ENCODE measurements at regions not wholly inside any gene's neighbourhood (a gene's known extent, or its start where the extent isn't known, plus 50 kb on each side); places are given as distances from the start of the nearest gene placed in this dataset.

DNA sequence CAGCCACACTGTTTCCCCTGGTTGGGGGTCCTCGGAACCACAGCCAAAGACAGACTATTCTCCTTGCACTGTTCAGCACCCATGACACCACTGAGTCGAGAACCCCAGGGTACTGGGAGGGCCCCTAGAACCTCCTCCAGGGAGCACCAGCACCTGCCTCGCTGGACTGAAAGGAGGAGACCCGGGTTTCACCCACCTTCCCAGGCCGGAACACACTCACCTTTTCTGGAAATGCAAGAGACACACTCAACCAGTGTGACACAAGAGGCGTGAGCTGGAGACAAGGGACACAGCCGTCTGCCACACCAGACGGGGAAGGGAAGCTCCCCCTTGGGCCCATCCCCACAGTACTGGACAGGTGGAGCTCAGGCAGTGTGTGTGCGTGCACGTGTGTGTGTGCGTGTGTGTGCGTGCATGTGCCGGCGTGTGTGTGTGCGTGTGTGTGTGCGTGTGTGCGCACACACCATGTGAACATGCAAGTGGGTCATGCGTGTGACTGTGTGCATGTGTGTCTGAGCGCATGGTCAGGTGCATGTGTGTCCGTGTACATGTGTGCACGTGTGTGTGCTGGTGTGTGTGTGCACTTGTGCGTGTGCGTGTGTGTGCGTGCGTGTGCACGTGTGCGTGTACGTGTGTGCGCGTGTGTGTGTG lies 128.8 kb upstream of the NKX1-1 start:
- no peak overlapping the region for H3K4me3 ChIP-seq (ENCODE audit: low read depth, low read length, poor library complexity, severe bottlenecking)
- ChIA-PET CTCF (interaction anchor here (0.6 kb wide), 1 partner anchor 21 kb away, joined by 3 read pairs; no protein-coding TSS in a partner anchor), POLR2A (ENCODE audit: low non-redundant PET) (no interaction called here)
- H3K27me3 ChIP-seq (replicated peaks; ENCODE audit: insufficient read depth, low read depth, low read length, poor library complexity) = peaks cover 32% of the 10 kb centered on the region
- H3K27ac ChIP-seq (ENCODE audit: low read depth, low read length, poor library complexity, severe bottlenecking) = no peak overlapping the region
- no peak for DNase-seq (ENCODE audit: low spot score)
- H3K4me1 ChIP-seq (ENCODE audit: insufficient read depth, low read length, poor library complexity, severe bottlenecking) = peaks cover 16% of the 10 kb centered on the region
- no peak for TF ChIP-seq EZH2 (IDR thresholded peaks at IDR 0.05; ENCODE audit: borderline replicate concordance, low read depth, low read length, poor library complexity, severe bottlenecking)
- H3K36me3 ChIP-seq (ENCODE audit: insufficient read depth, low read length, poor library complexity, severe bottlenecking) = no peaks in the 10 kb centered on the region
- intact Hi-C loops (cut with micrococcal nuclease; ENCODE audit: unreplicated experiment) = no loop called here
- no peaks in the 10 kb centered on the region for H3K9me3 ChIP-seq (ENCODE audit: low read depth, low read length, poor library complexity, severe bottlenecking)
- BruUV-seq (replicated peaks) = no TSS peak

DNA sequence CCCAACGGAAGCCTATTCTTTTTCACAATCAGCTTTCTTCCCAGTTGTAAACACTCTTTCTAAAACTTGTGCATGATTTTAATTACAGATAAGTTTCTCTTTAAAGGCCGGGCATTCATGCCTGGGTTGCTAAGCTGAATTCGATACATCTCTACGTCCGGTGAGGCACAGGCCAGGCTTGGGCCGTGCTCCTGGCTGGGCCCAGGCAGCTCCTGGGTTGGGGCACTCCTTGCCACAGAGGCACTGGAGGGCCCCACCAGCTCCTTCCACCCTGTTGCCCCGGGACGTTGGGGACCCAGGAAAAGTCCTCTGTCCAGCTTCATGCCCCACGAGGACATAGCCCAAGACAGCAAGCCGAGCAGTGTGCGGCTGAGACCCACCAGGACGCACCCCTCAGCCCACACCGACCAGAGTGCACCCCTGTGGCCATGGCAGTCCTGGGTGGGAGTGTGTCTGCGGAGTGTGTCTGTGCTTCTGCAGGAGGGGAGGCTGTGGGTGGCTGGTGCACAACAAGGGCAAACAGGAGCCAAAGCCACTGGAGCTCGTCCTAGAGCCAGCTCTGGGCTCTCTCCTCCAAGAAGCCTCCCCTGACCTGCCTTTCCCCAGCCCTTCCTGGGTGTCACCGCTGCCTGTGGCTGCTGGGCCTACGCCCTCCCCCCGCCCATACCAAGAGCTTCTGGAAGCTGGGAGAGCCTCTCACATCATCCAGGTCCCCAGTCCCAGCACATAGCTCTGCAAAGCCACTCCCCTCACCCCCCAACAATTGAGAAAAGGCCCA lies 128.0 kb upstream of the NKX1-1 start:
- TF ChIP-seq, protein P1, sequence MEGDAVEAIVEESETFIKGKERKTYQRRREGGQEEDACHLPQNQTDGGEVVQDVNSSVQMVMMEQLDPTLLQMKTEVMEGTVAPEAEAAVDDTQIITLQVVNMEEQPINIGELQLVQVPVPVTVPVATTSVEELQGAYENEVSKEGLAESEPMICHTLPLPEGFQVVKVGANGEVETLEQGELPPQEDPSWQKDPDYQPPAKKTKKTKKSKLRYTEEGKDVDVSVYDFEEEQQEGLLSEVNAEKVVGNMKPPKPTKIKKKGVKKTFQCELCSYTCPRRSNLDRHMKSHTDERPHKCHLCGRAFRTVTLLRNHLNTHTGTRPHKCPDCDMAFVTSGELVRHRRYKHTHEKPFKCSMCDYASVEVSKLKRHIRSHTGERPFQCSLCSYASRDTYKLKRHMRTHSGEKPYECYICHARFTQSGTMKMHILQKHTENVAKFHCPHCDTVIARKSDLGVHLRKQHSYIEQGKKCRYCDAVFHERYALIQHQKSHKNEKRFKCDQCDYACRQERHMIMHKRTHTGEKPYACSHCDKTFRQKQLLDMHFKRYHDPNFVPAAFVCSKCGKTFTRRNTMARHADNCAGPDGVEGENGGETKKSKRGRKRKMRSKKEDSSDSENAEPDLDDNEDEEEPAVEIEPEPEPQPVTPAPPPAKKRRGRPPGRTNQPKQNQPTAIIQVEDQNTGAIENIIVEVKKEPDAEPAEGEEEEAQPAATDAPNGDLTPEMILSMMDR (conservative IDR thresholded peaks at IDR 0.05; ENCODE audit: low read depth, low read length) = no peak
- TF ChIP-seq EZH2 (IDR thresholded peaks at IDR 0.05; ENCODE audit: borderline replicate concordance, low read depth, low read length, poor library complexity, severe bottlenecking) = no peak
- no peak for DNase-seq (ENCODE audit: low spot score)

DNA sequence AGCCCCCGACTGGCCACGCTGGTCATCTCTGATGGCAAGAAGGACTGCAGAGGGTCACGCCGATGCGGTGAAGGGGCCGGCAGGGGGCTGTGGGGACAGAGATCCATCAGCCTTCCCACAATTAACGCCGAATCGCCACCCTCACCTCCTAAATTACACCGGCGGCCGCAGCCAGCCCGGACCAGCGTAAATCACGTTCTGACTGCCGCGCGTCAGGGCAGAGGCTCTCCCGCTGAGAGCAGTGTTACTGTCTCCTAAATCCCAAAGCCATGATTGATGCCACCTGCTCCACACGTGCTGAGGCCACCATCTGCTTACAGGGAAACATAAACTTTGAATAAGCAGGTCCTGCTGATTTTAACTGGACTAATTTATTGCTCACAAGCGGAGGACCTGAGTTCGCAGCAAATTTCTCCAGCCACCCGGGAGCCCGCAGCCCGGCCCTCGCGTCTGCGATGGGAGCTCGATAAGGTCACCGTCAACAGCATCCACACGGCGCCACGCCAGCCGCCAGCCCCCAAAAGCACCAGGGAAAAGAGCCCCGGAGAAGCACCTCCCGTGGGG lies 127.3 kb upstream of the NKX1-1 start:
- intact Hi-C loops (cut with micrococcal nuclease; ENCODE audit: unreplicated experiment) = no loop called here
- Histone ChIP-seq H3K9me3 (ENCODE audit: low read depth, low read length, poor library complexity, severe bottlenecking) (no peaks in the 10 kb centered on the region), H3K27ac (ENCODE audit: low read depth, low read length, poor library complexity, severe bottlenecking) (peak overlapping the region; percentile 21), H3K4me1 (ENCODE audit: insufficient read depth, low read length, poor library complexity, severe bottlenecking) (peaks cover 16% of the 10 kb centered on the region), H3K27me3 (replicated peaks; ENCODE audit: insufficient read depth, low read depth, low read length, poor library complexity) (peaks cover 46% of the 10 kb centered on the region), H3K4me3 (ENCODE audit: low read depth, low read length, poor library complexity, severe bottlenecking) (no peak overlapping the region), H3K36me3 (ENCODE audit: insufficient read depth, low read length, poor library complexity, severe bottlenecking) (no peaks in the 10 kb centered on the region)
- TF ChIP-seq, protein P1 (conservative IDR thresholded peaks at IDR 0.05; ENCODE audit: low read depth, low read length) = no peak
- no peak for TF ChIP-seq EZH2 (IDR thresholded peaks at IDR 0.05; ENCODE audit: borderline replicate concordance, low read depth, low read length, poor library complexity, severe bottlenecking)
- ChIA-PET CTCF (no interaction called here), POLR2A (ENCODE audit: low non-redundant PET) (no interaction called here)
- DNase-seq (ENCODE audit: low spot score) = peak; percentile 84
- BruUV-seq (replicated peaks) = no TSS peak

More for the DNA sequence above, 128.0 kb upstream of the NKX1-1 start:
- H3K27me3 ChIP-seq (replicated peaks; ENCODE audit: insufficient read depth, low read depth, low read length, poor library complexity) = peaks cover 39% of the 10 kb centered on the region
- no peaks in the 10 kb centered on the region for H3K36me3 ChIP-seq (ENCODE audit: insufficient read depth, low read length, poor library complexity, severe bottlenecking)
- no peak overlapping the region for H3K4me3 ChIP-seq (ENCODE audit: low read depth, low read length, poor library complexity, severe bottlenecking)
- peak overlapping the region; percentile 21 for H3K27ac ChIP-seq (ENCODE audit: low read depth, low read length, poor library complexity, severe bottlenecking)
- CTCF ChIA-PET = interaction anchor here (0.6 kb wide), 1 partner anchor 20 kb away, joined by 3 read pairs; no protein-coding TSS in a partner anchor
- POLR2A ChIA-PET (ENCODE audit: low non-redundant PET) = no interaction called here
- H3K4me1 ChIP-seq (ENCODE audit: insufficient read depth, low read length, poor library complexity, severe bottlenecking) = peaks cover 16% of the 10 kb centered on the region
- no TSS peak for BruUV-seq (replicated peaks)
- intact Hi-C loops (cut with micrococcal nuclease; ENCODE audit: unreplicated experiment) = no loop called here
- H3K9me3 ChIP-seq (ENCODE audit: low read depth, low read length, poor library complexity, severe bottlenecking) = no peaks in the 10 kb centered on the region

All from A673 (cell line).